ENCODE measurements at regions not wholly inside any gene's neighbourhood (a gene's known extent, or its start where the extent isn't known, plus 50 kb on each side); places are given as distances from the start of the nearest gene placed in this dataset.

GRCh38 chr17:73985466-73986015 lies 217.9 kb upstream of the RPL38 start:
- no peak for TF ChIP-seq POLR2A (IDR thresholded peaks at IDR 0.05)
- TF ChIP-seq, protein P1, sequence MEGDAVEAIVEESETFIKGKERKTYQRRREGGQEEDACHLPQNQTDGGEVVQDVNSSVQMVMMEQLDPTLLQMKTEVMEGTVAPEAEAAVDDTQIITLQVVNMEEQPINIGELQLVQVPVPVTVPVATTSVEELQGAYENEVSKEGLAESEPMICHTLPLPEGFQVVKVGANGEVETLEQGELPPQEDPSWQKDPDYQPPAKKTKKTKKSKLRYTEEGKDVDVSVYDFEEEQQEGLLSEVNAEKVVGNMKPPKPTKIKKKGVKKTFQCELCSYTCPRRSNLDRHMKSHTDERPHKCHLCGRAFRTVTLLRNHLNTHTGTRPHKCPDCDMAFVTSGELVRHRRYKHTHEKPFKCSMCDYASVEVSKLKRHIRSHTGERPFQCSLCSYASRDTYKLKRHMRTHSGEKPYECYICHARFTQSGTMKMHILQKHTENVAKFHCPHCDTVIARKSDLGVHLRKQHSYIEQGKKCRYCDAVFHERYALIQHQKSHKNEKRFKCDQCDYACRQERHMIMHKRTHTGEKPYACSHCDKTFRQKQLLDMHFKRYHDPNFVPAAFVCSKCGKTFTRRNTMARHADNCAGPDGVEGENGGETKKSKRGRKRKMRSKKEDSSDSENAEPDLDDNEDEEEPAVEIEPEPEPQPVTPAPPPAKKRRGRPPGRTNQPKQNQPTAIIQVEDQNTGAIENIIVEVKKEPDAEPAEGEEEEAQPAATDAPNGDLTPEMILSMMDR (IDR thresholded peaks at IDR 0.05) = no peak

Measured in uterus (tissue), 2 donors.